AG04449 (cell line): ENCODE measurements at regions not wholly inside any gene's neighbourhood (a gene's known extent, or its start where the extent isn't known, plus 50 kb on each side); places are given as distances from the start of the nearest gene placed in this dataset.

Experiments used
- CTCF ChIA-PET: fragments of 350-600 bp; formaldehyde crosslinking; extraction: SDS; loops from one replicate; lab custom pipeline; 2021; ENCODE audit warnings: antibody characterized with exemption; lab: Yijun Ruan, JAX
- POLR2A ChIA-PET: fragments of 400-600, 350-600 bp; formaldehyde crosslinking; extraction: SDS; loops from one replicate; lab custom pipeline; 2020; ENCODE audit warnings: antibody characterized with exemption, inconsistent platforms; lab: Yijun Ruan, JAX
- DNase-seq: peaks from one replicate; pipeline ENCODE4 v3.0.0-alpha.2; 2010; ENCODE audit warnings: low read depth, low spot score
- H3K4me3 ChIP-seq: 2 replicates; pipeline ENCODE4 v1.5.1; 2011; ENCODE audit warnings: low read depth, mild to moderate bottlenecking, control low read depth, low read length
- TF ChIP-seq, protein P1 (sequence below): IDR thresholded peaks from one replicate; pipeline ENCODE4 v1.5.1; 2011; ENCODE audit warnings: mild to moderate bottlenecking, moderate library complexity, low read length, control low read depth, inconsistent platforms; ENCODE audit not compliant: insufficient read depth; ENCODE audit errors: missing control alignments

DNA sequence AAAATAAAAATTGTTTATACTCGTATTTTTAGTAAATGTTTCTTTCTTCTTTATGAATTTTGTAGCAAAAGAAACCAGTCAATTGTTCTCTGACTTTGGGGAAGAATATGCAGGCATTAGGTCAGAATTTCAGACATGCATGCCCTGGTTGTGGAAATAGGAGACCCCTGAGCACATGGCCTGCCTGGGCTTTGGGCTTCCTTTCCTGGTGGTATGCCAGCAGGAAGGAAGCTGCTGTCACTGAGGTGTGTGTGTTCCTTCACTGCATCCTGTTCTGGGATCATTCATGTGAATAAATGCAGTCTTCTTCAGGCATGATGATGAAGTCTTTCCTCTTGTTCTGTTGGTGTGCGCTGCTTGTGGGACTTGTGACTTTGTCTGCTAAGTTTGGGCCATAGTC is 920.2 kb upstream of the VRK2 start:
- CTCF ChIA-PET = no interaction called here

DNA sequence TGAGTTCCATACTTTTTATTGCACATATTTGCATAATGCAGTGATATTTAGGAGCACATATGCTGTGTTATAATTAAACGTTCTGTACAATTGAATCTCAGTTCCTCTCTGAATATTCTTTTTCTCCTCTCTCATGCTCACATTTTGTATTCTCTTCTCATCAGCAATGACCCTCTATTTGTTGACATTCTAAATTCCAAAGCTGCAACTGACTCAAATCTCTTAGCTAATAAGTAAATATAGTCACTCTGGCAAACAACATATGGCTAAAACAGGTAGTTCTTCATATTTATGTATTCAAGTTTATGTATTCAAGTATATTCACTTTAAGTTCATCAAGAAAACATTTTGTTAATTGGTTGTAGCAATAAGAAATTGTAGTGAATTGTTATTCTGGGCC is 907.4 kb upstream of the VRK2 start:
- no peak for DNase-seq
- H3K4me3 ChIP-seq = no peak overlapping the region
- TF ChIP-seq, protein P1, sequence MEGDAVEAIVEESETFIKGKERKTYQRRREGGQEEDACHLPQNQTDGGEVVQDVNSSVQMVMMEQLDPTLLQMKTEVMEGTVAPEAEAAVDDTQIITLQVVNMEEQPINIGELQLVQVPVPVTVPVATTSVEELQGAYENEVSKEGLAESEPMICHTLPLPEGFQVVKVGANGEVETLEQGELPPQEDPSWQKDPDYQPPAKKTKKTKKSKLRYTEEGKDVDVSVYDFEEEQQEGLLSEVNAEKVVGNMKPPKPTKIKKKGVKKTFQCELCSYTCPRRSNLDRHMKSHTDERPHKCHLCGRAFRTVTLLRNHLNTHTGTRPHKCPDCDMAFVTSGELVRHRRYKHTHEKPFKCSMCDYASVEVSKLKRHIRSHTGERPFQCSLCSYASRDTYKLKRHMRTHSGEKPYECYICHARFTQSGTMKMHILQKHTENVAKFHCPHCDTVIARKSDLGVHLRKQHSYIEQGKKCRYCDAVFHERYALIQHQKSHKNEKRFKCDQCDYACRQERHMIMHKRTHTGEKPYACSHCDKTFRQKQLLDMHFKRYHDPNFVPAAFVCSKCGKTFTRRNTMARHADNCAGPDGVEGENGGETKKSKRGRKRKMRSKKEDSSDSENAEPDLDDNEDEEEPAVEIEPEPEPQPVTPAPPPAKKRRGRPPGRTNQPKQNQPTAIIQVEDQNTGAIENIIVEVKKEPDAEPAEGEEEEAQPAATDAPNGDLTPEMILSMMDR = no peak
- CTCF ChIA-PET = no interaction called here
- POLR2A ChIA-PET = no interaction called here

More for the DNA sequence above, 920.2 kb upstream of the VRK2 start:
- no peak for DNase-seq
- POLR2A ChIA-PET = no interaction called here
- TF ChIP-seq, protein P1 = no peak
- no peak overlapping the region for H3K4me3 ChIP-seq

- ChIA-PET CTCF (no interaction called here), POLR2A (no interaction called here)
- TF ChIP-seq, protein P1 = no peak
- DNase-seq = no peak
- no peak overlapping the region for H3K4me3 ChIP-seq
Measured at GRCh38 chr2:57141269-57141668, 905.3 kb upstream of the VRK2 start.

DNA sequence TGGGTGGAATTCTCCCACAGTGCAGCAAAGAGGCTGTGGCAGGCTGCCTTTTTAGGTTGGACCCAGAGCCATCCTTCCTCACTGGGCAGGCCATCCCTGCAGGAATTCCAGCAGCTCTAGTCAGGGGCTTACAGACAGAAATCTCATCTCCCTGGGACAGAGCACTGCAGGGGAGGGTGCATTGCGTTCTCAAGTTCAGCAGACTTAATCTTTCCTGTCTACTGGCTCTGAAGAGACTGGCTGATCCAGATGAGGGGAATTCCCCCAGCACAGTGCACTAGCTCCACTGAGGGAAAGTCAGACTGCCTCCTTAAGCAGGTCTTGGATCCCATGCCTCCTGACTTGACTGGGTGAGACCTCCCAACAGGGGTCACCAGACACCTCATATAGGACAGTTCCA is 899.7 kb upstream of the VRK2 start:
- no peak for DNase-seq
- ChIA-PET POLR2A (no interaction called here), CTCF (no interaction called here)
- H3K4me3 ChIP-seq = no peak overlapping the region
- TF ChIP-seq, protein P1 = no peak

GRCh38 chr2:57156231-57156924 is 890.2 kb upstream of the VRK2 start:
- ChIA-PET POLR2A (no interaction called here), CTCF (no interaction called here)

GRCh38 chr2:57160976-57161375 is 885.6 kb upstream of the VRK2 start:
- POLR2A ChIA-PET = no interaction called here
- TF ChIP-seq, protein P1 = no peak
- no peak for DNase-seq
- CTCF ChIA-PET = interaction anchor here (0.8 kb wide), 1 partner anchor 10 kb away, joined by 3 read pairs; no protein-coding TSS in a partner anchor
- H3K4me3 ChIP-seq = no peak overlapping the region

More at GRCh38 chr2:57156231-57156924, 890.2 kb upstream of the VRK2 start:
- H3K4me3 ChIP-seq = no peak overlapping the region
- no peak for DNase-seq
- TF ChIP-seq, protein P1 = no peak
